ENCODE measurements at regions not wholly inside any gene's neighbourhood (a gene's known extent, or its start where the extent isn't known, plus 50 kb on each side); places are given as distances from the start of the nearest gene placed in this dataset.
"Not testable (repeated sequence)": the region's sequence is repeated elsewhere in the genome, so short reads cannot be mapped to it uniquely, and the experiment has no call there.

DNA sequence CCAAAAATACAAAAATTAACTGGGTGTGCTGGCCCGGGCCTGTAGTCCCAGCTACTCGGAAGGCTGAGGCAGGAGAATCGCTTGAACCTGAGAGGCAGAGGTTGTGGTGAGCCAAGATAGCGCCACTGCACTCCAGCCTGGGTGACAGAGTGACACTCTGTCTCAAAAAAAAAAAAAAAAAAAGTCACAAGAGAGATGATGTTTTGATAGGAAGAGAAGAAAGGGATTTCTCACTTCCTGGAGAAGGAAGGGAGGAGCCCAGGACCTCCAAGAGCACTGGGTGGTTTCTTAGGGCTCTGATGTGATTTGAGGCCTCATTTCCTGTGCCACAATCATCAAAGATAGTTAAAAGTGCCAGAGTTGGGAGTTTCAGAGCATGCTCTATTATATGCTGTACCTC lies 1048.3 kb downstream of the BCL11B start:
- not testable (repeated sequence) for DNase-seq

DNA sequence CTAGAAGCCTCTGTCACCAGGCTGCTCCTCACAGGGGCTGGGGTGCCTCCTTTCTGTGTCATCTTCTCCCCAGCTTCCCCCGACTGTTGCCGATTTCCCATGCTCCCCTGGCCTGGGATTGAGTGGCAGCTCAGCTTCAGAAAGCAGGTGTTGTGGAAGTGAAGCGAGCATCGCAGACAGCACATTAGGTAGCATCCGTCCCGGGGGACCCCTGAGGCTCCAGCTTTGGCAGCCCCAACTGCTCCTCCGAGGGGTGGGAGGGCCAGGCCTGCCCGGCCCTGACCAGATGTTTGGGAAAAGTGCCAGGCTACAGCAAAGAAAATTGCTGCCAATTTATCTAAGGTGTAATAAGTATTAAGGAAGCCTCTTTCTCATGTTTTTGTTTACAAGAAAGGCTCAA lies 1045.6 kb downstream of the BCL11B start:
- peak; percentile 76 for DNase-seq

DNA sequence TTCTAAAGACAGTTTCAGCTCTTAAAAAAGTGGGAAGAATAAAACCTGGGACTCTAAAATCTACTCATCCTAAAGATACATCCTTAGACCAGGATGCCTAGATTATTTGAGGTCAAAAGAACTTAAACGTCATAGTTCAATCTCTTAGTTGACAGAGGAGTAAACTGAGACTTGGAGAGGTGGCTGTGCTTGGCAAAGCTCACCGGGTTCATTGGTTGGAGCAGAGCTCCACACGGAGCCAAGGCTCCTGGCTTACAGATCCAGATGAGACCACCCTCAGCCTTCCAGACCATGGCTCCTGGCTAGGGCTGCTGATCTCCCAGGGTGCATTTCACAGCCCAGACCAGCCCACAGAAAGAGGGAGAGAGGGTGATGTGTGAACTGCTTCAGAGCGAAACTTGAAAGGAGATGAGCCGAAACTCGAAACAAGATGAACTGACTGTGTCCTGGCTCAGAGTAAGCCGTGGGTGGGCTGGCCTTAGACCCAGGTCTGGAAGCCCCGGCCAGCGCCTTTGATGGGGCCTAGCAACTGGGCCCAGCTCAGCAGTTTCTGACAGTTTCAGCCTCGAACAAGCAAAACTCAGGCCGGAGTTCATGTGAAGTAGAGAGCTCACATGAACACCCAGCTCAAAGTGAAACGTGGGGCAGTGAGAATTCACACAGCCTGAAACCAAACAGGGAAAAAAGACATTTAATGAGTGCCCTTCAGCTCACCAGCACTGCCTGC lies 1044.8 kb downstream of the BCL11B start:
- no peak for DNase-seq

DNA sequence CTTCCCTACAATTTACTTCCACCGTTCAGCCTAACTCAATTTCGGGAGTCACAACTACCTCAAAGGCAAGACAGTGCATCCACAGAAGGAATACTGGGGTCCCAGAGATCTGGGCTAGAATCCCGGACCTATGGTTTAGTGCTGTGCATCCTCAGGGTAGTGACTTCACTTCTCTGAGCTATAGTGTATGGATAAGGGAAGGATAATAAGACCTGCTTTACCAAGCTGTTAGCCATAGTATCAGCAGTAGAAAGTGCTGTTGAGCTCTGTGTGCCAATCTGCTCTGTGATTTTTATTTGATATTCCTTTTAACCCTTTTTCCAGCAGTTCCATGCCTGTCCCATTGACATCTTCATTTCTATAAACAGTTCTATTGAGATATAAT lies 1044.3 kb downstream of the BCL11B start:
- no peak for DNase-seq

DNA sequence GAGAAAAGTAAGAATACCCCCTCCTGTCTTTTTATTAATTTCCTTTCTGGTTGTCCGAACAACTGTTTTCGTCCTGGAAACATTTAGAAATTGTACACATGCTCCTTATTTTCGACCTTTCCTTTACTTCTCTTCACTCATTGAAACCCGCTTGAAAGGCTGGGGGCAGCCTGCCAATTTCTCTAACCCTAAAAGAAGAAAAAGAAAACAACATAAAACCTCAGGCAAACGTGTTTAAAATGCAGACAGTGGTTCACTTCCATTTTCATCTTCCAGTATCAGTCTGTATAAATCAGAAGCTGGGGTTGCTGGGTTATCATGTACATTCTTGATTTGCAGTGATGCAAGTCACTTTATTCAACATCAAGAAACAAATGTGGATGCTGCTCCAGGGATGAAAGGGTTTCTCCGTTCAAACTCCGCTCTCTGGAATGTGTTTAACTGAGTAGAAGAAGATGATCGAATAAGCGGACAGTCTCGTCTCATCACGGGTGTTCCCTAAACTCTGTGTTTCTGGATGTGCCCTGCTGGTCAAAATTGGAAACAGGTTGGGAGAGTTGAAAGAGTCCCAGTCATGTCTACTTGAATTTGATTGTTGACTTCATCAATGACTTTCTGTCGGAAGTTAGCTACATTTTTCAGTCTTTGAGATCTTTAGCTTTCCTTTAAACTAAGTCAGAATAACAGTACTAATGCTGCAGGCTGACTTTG lies 1042.2 kb downstream of the BCL11B start:
- no peak for DNase-seq

DNA sequence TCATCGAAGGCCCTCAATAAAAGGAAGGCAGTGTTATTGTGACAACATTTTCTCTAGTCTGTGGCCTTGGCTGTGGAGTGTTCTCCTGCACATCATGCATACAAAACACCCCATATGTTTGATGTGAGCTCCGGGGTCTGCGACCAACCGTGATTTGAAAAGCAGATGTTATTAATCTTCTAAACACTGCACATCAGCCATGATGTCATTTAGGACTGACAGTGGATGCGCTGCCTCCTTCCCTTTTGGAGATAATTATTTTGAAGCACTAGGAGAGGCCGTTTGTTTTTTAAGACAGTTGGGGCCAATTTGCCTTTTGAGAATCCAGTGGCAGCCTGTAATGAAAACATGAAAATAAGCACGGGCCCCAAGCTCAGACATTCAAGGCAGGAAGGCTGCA lies 1041.6 kb downstream of the BCL11B start:
- no peak for DNase-seq

DNA sequence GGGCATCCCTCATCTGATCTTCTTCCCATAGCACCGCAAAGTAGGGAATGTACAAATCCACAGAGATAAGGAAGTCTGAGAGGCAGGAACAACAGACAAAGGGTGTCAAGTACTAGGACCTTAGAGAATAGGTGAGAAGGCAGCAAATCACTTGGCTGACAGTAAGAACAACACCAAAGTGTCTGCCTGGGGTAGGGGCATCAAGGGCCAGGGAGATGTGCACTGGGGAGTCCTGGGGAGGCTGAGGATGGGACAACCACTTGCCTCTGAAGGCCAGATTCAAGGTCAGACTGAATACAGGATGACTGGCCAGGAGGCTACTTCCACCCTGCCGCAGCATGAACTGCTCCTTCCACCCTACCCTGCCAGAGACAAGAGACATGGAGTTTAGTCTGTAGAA lies 1040.8 kb downstream of the BCL11B start:
- DNase-seq, result no peak

DNA sequence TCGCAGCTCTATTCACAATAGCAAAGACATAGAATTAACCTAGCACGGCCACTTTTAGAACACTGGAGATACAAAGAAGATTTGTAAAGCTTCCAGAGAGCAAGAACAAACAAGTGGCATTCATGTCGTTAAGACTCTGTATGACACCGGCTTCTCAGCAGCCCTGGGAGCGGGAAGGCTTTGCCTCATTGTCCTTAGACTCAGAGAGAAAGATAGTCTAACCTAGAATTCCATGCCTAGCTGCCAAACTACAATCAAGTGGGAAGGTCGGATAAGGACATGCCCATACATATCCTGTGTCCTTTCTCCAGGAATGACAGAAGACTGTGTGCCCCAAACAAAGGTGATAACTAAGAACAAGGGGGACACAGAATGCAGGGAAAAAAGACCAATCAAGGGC lies 1038.3 kb downstream of the BCL11B start:
- no peak for DNase-seq

DNA sequence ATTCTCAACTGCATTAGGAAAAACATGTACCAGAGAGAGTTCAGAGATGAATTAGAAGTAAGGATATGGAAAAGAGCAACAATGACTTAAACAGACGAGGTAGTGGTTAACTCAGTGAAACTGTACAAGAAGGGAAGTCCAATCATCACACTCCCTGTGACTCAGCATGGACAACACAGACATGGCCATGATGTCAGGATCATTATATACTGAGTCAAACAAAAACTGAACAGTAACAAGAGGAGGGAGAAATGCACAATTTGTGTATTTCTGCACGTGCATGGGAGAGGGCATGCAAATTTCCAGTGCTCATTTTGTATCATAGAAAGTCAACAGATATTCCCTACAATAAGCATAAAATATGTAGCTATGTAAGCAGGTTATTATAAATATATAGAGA lies 1037.8 kb downstream of the BCL11B start:
- DNase-seq, result no peak

DNA sequence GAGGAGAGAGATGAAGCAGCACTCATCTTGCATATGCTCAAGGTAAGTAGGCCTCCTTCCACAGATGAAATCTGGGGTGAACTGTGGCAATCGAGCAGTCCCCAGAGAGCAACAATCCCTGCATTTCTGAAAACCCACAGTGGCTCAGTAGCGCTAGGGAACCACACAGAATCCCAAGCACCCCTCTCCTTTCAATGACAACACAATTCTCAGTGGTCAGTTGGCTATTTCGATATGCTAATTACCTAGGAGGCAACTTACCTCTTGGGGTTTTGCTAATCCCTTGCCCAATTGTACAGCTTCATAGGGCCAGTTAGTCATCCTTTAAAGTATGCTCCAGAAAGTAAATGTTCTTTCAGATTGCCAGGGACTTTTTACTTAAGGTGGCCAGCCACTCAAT lies 1035.7 kb downstream of the BCL11B start:
- no peak for DNase-seq

DNA sequence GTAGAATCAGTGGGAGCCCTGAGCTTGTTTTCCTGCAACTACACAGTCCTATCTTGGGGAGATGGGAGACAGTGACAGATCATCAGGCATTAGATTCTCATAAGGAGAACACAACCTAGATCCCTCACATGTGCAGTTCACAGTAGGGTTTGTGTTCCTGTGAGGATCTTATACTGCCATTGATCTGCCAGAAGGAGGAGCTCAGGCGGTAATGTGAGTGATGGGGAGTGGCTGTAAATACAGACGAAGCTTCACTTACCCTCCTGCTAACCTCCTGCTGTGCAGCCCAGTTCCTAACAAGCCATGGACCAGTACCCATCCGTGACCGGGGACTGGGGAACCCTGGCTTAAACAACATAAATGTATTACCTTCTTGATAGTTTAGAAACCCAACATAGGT lies 1034.1 kb downstream of the BCL11B start:
- no peak for DNase-seq

DNA sequence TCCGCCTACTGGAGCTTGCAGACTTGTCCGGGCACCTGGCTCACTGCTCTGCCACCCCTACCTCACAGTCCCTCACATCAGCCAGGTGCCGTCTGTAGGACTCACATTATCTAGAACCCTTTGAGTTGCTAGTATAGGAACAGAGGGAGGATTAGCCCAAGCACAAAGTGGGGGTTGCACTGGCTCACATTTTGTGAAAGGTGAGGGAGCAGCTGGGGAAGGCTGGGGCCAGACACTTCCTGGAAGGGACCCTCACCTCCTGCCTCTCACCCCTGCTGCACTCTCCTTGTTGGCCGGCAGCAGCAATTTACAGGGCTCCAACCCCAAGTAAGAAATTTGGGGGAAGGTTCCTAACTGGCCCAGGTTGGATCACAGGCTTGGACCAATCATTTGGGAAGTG lies 1031.6 kb downstream of the BCL11B start:
- DNase-seq, result no peak

DNA sequence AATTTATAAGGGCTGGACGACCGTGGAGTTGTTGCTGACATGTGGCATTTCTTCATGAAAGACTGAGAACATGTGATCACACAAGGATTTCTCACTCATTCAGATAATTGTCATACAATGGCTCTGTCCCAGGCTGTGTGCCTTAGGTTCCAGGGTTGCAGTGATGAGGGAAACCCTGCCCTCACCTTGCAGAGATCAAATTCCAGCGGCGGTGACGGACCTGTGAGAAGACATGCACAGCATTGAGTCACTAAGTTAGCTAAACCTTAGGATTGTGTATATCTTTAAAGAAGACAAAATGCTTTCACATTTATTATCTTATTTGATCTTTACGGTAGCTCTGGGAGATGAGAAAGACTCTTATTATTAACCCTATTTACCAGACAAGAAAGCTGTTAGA lies 1029.1 kb downstream of the BCL11B start:
- no peak for DNase-seq

DNA sequence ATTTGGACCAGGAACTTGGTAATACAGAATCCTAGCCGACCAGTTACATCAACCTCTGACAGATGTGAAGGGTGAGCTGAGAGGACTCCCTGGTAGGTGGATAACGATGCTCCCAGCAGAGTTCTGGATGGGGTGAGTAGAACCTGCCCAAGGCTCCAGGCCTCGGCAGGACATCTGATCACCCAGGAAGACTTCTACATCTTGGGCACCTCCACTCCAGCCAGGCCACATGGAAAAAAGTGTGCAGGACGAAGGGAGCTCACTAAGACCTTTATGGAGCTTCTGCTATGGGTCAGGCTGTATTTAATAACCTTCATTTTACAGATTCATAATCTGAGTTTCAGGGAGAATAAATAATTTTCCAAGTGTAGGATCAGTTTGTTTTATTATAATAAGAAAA lies 1028.7 kb downstream of the BCL11B start:
- DNase-seq, result no peak

DNA sequence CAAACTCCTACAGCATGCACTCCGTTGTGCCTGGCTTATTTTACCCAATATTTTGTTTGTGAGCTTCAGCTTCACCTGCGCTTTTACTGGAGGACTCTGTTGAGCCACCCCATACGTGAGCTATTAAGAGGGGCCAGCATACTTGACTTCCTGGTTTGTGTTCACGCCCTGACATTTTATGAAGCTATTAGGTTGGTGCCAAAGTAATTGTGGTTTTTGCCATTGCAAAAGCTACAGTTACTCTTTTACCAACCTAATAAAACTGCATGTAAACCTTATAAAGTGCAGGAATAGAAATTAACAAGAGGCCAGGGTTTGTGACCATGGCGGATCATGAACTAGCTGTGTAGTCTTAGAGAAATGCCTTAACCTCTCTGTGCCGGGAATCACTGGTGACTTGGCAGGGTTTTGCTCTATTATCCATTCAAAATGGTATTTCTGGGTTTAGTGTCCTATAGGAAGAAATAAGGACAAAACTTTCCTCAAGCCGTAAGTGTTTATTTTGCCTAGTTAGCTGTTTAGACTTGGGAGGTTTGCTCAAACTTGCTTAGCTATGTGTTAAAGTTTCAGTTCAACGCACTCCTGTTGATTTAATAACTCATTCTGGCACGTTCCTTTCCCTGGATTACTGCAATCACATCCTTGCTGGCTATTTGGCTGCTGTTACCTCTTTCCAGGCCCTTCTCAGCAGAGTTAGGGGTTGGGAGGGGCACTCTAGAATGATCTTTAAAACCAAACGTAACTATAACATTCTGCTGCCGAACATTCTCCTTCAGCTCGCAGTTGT lies 1027.6 kb downstream of the BCL11B start:
- DNase-seq, result no peak

DNA sequence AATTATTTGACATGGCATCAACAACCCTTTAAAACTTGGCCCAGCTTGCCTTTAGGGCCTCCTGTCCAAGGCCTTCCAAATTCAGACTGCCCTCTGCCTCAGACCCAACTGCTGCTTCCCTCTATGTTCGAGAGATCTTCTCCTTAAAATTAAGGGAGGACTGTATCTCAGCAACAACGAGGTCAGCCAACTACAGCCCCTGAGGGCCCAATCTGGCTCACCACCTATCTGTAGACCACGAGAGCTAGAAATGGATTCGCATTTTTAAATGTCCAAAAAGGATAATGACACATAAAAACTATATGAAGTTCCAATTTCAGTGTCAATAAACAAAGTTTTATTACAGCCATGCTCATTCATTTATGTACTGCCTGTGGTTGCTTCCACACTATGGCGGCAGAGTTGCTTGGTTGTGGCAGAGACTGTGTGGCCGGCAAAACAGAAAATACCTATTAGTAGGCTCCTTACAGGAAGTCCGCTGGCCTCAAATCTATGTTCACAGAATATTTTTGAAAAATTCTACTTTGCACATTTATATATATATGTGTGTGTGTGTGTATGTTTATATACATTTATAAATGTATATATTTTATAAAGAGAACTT lies 1026.9 kb downstream of the BCL11B start:
- DNase-seq, result no peak

DNA sequence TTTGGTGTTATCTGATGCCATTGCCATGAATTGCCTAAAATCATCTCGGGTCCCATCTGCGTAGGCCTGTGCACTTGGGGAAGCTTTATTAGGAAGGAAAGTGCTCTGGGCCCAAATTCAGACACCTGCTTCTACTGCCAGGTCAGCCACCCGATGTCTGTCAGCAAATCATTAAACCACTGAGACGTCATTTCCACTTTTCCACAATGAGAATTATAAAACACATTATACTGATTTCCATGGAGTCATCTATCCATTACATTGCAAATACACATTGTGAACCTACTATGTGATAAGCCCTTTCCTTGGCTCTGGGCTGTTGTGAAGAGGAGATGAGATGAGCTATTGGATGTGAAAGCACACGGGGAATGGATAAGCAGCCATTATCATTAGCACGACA lies 1022.9 kb downstream of the BCL11B start:
- DNase-seq, result no peak

DNA sequence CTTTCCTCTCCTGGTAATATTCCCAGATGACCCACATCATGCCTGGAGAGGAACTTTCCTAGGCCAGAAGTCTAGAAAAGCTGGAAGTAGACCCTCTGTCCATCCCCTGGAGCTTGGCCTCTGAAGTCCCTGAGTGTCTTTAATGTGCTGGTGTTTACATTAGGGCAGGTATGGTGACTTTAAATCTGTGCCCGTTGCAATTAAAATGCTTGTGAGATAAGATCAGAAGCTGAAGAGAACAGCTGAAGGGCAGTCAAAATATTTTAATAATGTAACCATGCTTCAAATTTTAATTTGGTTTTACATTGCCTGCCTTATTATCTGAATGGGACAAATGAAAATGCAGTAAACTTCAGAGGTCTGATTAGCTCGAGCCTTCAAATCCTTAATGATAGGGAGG lies 1022.5 kb downstream of the BCL11B start:
- no peak for DNase-seq

DNA sequence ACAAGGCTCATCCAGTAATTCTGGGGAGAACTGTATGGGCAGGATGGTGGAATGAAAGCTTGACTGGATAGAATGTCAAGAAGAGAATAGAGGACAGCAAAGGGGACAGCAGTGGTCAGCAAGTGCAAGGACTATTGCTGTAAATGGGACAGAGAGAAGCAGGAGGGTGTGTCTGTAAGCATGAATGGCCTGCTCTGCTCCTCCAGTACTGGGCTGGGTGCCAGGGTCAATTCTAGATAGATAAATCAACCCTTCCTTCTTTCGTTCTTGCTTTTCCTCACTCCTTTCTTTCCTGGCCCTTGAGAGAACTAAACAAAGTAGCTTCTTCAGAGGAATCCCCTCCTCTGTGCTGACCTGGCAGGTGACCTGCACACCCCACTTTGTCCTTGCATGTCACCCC lies 1019.2 kb downstream of the BCL11B start:
- DNase-seq, result no peak

DNA sequence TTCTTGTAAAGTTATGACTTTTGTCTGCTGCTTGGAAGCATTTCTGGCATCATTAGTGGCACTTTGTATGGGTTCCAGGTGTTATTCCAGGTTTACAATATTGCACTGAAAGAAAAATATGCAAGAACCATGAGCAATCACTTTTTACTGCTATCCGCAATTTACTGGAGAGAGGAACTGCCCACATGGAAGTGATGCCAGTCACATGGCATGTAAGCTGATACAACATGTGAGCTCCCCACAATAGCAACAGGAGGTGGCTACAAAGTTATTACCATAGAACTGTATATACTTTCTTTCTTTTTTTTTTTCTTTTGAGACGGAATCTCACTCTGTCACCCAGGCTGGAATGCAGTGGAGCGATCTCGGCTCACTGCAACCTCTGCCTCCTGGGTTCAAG lies 1012.1 kb downstream of the BCL11B start:
- no peak for DNase-seq

DNA sequence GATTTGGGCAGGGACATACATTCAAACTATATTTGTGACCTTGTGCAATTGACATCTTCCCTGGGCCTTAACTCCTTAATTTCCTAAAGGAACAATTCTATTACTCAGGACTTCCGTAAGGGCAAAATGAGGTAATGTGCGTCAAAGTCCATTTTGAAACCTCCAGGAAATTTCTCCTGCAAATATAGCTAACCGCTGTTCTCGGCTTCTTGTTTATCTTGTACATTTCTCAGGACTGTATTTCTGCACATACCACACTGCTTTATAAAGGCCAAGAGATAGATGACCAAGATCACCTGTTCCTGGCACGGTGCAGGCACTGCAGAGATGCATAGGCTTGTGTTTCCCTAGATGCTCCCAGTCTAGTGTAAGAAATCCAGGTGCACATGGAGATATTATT lies 1009.4 kb downstream of the BCL11B start:
- no peak for DNase-seq

DNA sequence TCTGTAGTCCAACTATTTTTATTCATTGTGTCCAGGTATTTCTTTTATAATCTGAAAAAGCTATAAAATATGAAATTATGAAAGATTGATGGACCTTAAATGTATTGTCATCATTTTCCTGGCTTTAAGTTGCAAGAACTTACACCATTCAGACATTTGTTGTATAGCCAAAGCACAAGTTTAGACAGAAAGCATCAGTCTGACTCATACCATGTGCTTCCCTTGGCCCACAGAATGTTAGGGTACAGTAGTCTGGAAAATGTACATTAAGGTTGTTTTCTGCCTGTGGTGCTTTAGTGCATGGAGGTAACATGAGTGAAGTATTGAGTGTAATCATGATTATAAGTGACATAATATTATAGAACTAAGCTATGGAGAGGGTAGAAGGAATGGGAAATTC lies 1002.5 kb downstream of the BCL11B start:
- DNase-seq, result no peak

DNA sequence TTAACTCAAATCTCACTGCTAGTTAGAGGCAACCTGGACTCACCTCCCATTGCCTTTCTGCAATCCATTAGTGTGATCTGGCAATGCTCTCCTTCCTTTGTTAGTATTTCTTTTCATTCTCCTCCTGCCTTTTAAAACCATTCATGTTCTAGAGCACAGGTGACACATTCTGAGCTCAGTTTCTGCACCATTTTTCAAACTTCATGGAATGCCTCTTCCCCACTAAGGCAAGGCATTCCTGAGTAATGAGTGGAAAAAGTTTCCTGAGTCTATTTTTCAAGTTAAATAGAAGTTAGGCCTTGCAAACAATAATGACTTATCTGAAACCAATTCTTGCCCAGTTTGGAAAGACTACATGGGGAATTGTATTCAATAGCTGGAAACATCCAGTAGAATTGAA lies 1001.8 kb downstream of the BCL11B start:
- DNase-seq, result no peak

DNA sequence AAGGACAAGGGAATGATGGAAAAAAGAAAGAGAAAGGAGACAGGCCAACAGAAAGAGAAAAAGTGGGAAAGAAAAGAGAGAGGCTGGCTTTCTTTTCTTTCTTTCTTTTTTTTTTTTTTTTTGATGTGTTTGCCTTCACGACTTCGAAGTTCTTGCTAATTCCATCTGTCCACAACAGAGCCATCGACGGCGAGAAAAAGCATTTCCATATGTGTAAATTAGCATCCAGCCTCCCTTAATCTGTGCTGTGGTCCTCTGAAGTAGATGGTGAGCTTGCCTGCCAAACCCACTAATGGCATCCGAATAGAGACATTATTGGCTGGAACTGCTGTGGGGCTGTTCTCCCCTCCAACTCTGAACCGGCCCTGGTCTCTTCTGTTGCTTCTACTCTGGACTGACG lies 997.4 kb downstream of the BCL11B start:
- DNase-seq, result no peak

Measured in COR-L47 (cell line).